H1 (cell line): ENCODE measurements at regions not wholly inside any gene's neighbourhood (a gene's known extent, or its start where the extent isn't known, plus 50 kb on each side); places are given as distances from the start of the nearest gene placed in this dataset.

Experiments
- CTCF ChIA-PET: fragments of 300-600 bp; sonication (Branson Sonifier 250); formaldehyde crosslinking; loops from one replicate; lab custom pipeline; 2021; ENCODE audit not compliant: partially characterized antibody; lab: Charles Lee
- POLR2A ChIA-PET: fragments of 300-600 bp; sonication (Branson Sonifier 250); formaldehyde crosslinking; loops from one replicate; lab custom pipeline; 2021; ENCODE audit warnings: inconsistent platforms; ENCODE audit not compliant: partially characterized antibody; lab: Charles Lee
- DNase-seq, 2 experiments: peaks; one replicate each; pipeline versions ENCODE4 v3.0.0 to v3.0.0-alpha.2; 2010 to 2022; ENCODE audit warnings: low spot score in 2 of 2, low read depth in 1 of 2, mixed read lengths in 1 of 2
- FAIRE-seq: peaks from 2 replicates; lab custom pipeline; 2011; peaks lifted over from hg19 to GRCh38; lab: Jason Lieb, UNC
- H2AFZ ChIP-seq: 2 replicates; pipeline ENCODE4 v1.8.1; 2012; ENCODE audit warnings: low read length, inconsistent platforms
- H2AK5ac ChIP-seq: 2 replicates; pipeline ENCODE4 v1.6.1; 2013; ENCODE audit warnings: low read depth, low read length
- H2BK120ac ChIP-seq: replicated peaks from 2 replicates; pipeline ENCODE3; 2013; ENCODE audit warnings: low read depth, low read length, inconsistent platforms
- H2BK12ac ChIP-seq: 2 replicates; pipeline ENCODE4 v1.6.1; 2013; ENCODE audit warnings: low read depth, low read length
- H2BK15ac ChIP-seq: 2 replicates; pipeline ENCODE4 v1.6.1; 2013; ENCODE audit warnings: low read length
- H2BK20ac ChIP-seq: 2 replicates; pipeline ENCODE4 v1.6.1; 2013; ENCODE audit warnings: low read length
- H2BK5ac ChIP-seq: 2 replicates; pipeline ENCODE4 v1.6.1; 2013; ENCODE audit warnings: low read depth, low read length
- H3K14ac ChIP-seq: 2 replicates; pipeline ENCODE4 v1.6.1; 2013; ENCODE audit warnings: inconsistent platforms; ENCODE audit not compliant: insufficient read length
- H3K18ac ChIP-seq: 2 replicates; pipeline ENCODE4 v1.6.1; 2013; ENCODE audit warnings: low read length; ENCODE audit errors: extremely low read depth
- H3K23ac ChIP-seq: 2 replicates; pipeline ENCODE4 v1.6.1; 2013; ENCODE audit warnings: inconsistent platforms; ENCODE audit not compliant: insufficient read length
- H3K23me2 ChIP-seq: 2 replicates; pipeline ENCODE4 v1.6.1; 2013; ENCODE audit warnings: low read depth, low read length
- H3K27ac ChIP-seq: 2 replicates; pipeline ENCODE4 v1.6.1; 2011; ENCODE audit warnings: low read depth, low read length, inconsistent platforms
- H3K27me3 ChIP-seq, 4 experiments: replicated peaks in 1 of 4; 1 replicate in 1 of 4; 2 replicates in 3 of 4; pipeline versions ENCODE4 v1.6.1 to v1.8.1; 2011 to 2013; ENCODE audit warnings: low read length in 3 of 4, mild to moderate bottlenecking in 3 of 4, inconsistent platforms in 2 of 4, mixed read lengths in 2 of 4, moderate library complexity in 1 of 4; ENCODE audit not compliant: control insufficient read depth in 3 of 4, insufficient read depth in 3 of 4; ENCODE audit errors: extremely low read depth in 1 of 4
- H3K36me3 ChIP-seq, 4 experiments: 2 replicates each; pipeline versions ENCODE4 v1.6.1 to v1.8.1; 2011 to 2013; ENCODE audit warnings: mild to moderate bottlenecking in 4 of 4, low read length in 3 of 4, moderate library complexity in 2 of 4, control low read depth in 1 of 4, inconsistent platforms in 1 of 4; ENCODE audit not compliant: insufficient read depth in 4 of 4, control insufficient read depth in 2 of 4
- H3K4ac ChIP-seq: replicated peaks from 2 replicates; pipeline ENCODE3; 2013; ENCODE audit warnings: low read length, low read depth, mixed read lengths, inconsistent platforms; ENCODE audit not compliant: insufficient read length
- H3K4me1 ChIP-seq, 4 experiments: replicated peaks in 1 of 4; 1 replicate in 1 of 4; 2 replicates in 3 of 4; pipeline versions ENCODE4 v1.6.1 to v1.8.1; 2011 to 2013; ENCODE audit warnings: low read length in 3 of 4, inconsistent platforms in 2 of 4, mixed read lengths in 1 of 4; ENCODE audit not compliant: insufficient read depth in 4 of 4, control insufficient read depth in 3 of 4
- H3K4me2 ChIP-seq, 2 experiments: 2 replicates each; pipeline versions ENCODE4 v1.6.1 to v1.8.1; 2011 to 2013; ENCODE audit warnings: low read depth in 2 of 2, low read length in 2 of 2, control low read depth in 1 of 2, inconsistent platforms in 1 of 2, mild to moderate bottlenecking in 1 of 2; ENCODE audit not compliant: insufficient read depth in 1 of 2
- H3K4me3 ChIP-seq, 4 experiments: fragments of 200-600, 300-600 bp in 1 of 4; sonication (generic), shearing (Covaris generic), sonication (Bioruptor Twin) in 1 of 4; 2 replicates each; pipeline versions ENCODE4 v1.5.1 to v1.8.1; 2011 to 2016; ENCODE audit warnings: low read length in 4 of 4, low read depth in 3 of 4, control low read depth in 2 of 4, inconsistent platforms in 2 of 4, mild to moderate bottlenecking in 2 of 4, mixed read lengths in 1 of 4, moderate library complexity in 1 of 4; ENCODE audit not compliant: insufficient read depth in 2 of 4; ENCODE audit errors: extremely low read depth in 1 of 4
- H3K56ac ChIP-seq: replicated peaks from 2 replicates; pipeline ENCODE3; 2013; ENCODE audit warnings: low read depth, mild to moderate bottlenecking, mixed read lengths, low read length, inconsistent platforms; ENCODE audit not compliant: insufficient read length
- H3K79me1 ChIP-seq: 2 replicates; pipeline ENCODE4 v1.6.1; 2013; ENCODE audit warnings: low read depth, low read length, control low read depth
- H3K79me2 ChIP-seq, 2 experiments: 2 replicates each; pipeline versions ENCODE4 v1.6.1 to v1.8.1; 2012 to 2013; ENCODE audit warnings: low read length in 2 of 2, mild to moderate bottlenecking in 2 of 2, inconsistent platforms in 1 of 2; ENCODE audit not compliant: insufficient read depth in 2 of 2, control insufficient read depth in 1 of 2
- H3K9ac ChIP-seq, 4 experiments: replicated peaks in 1 of 4; 1 replicate in 1 of 4; 2 replicates in 3 of 4; pipeline versions ENCODE4 v1.6.1 to v1.8.1; 2011 to 2013; ENCODE audit warnings: low read depth in 3 of 4, low read length in 3 of 4, control low read depth in 2 of 4, mild to moderate bottlenecking in 2 of 4, moderate library complexity in 2 of 4, inconsistent platforms in 1 of 4; ENCODE audit errors: extremely low read depth in 1 of 4
- H3K9me3 ChIP-seq, 2 experiments: 2 replicates each; pipeline versions ENCODE4 v1.6.1 to v1.8.1; 2012 to 2013; ENCODE audit warnings: mild to moderate bottlenecking in 2 of 2, moderate library complexity in 2 of 2, control low read depth in 1 of 2, inconsistent platforms in 1 of 2, low read depth in 1 of 2, low read length in 1 of 2, mixed read lengths in 1 of 2; ENCODE audit not compliant: insufficient read depth in 2 of 2
- H4K20me1 ChIP-seq, 2 experiments: replicated peaks in 1 of 2; 2 replicates each; pipeline versions ENCODE3 to v1.8.1; 2011 to 2013; ENCODE audit warnings: inconsistent platforms in 2 of 2, low read length in 2 of 2, mild to moderate bottlenecking in 1 of 2; ENCODE audit not compliant: insufficient read depth in 2 of 2, control insufficient read depth in 1 of 2
- H4K5ac ChIP-seq: 2 replicates; pipeline ENCODE4 v1.6.1; 2013; ENCODE audit warnings: low read length, low read depth, mixed read lengths, inconsistent platforms; ENCODE audit not compliant: insufficient read length
- H4K8ac ChIP-seq: 2 replicates; pipeline ENCODE4 v1.8.0; 2013; ENCODE audit warnings: mild to moderate bottlenecking, moderate library complexity, low read length, inconsistent platforms; ENCODE audit not compliant: insufficient read depth; ENCODE audit errors: extremely low read depth
- H4K91ac ChIP-seq: replicated peaks from 2 replicates; pipeline ENCODE3; 2013; ENCODE audit warnings: low read length, mixed read lengths, inconsistent platforms; ENCODE audit not compliant: insufficient read length
- EGR1 ChIP-seq: IDR thresholded peaks from 2 replicates; pipeline ENCODE4 v1.6.1; 2011; ENCODE audit warnings: low read depth, low read length, borderline replicate concordance
- KDM5A ChIP-seq: fragments of 200-600 bp; IDR thresholded peaks from 2 replicates; pipeline ENCODE4 v1.7.1; 2012; ENCODE audit warnings: mild to moderate bottlenecking, low read length, inconsistent platforms, mixed read lengths
- NANOG ChIP-seq: IDR thresholded peaks from 2 replicates; pipeline ENCODE4 v1.6.1; 2011; ENCODE audit warnings: low read length, low read depth, mild to moderate bottlenecking, inconsistent platforms; ENCODE audit not compliant: insufficient read depth, poor library complexity, severe bottlenecking
- POLR2A ChIP-seq, 2 experiments: IDR thresholded peaks; 1 replicate in 1 of 2; 2 replicates in 1 of 2; pipeline ENCODE4 v1.6.1; 2011; ENCODE audit warnings: low read depth in 2 of 2, low read length in 2 of 2, mild to moderate bottlenecking in 2 of 2; ENCODE audit errors: control extremely low read depth in 1 of 2
- POU5F1 ChIP-seq: IDR thresholded peaks from 2 replicates; pipeline ENCODE4 v1.6.1; 2011; ENCODE audit warnings: low read depth, mild to moderate bottlenecking, low read length, moderate library complexity
- RFX5 ChIP-seq: IDR thresholded peaks from 2 replicates; pipeline ENCODE4 v1.6.1; 2011; ENCODE audit warnings: low read depth, low read length, improper control_type of control experiment, borderline replicate concordance
- SRF ChIP-seq: IDR thresholded peaks from 2 replicates; pipeline ENCODE4 v1.6.1; 2011; ENCODE audit warnings: mild to moderate bottlenecking, low read depth, low read length, moderate library complexity
- SUZ12 ChIP-seq: fragments of 200-600 bp; sonication (generic); IDR thresholded peaks from 2 replicates; pipeline ENCODE4 v1.6.1; 2012; ENCODE audit warnings: mild to moderate bottlenecking, inconsistent platforms, low read length, moderate library complexity, mixed read lengths
- TAF7 ChIP-seq: optimal IDR thresholded peaks from 2 replicates; pipeline ENCODE3; 2011; ENCODE audit warnings: low read depth, mild to moderate bottlenecking, inconsistent platforms, low read length, moderate library complexity, borderline replicate concordance
- WGBS, 2 experiments: shearing (Covaris generic) in 1 of 2; methylation state at CpG; one replicate each; pipeline versions ENCODE4 v1.1.6 to v1.1.7; 2013 to 2015; ENCODE audit warnings: low lambda C conversion rate in 2 of 2, mixed read lengths in 2 of 2, inconsistent platforms in 1 of 2, low coverage in 1 of 2, missing lambda C conversion rate in 1 of 2; ENCODE audit not compliant: insufficient replicate concordance in 2 of 2, insufficient coverage in 1 of 2, insufficient read length in 1 of 2; ENCODE audit errors: extremely low coverage in 1 of 2, missing lambda C conversion rate in 1 of 2; 5-methylcytosine and 5-hydroxymethylcytosine counted together
- TF ChIP-seq, protein P1 (sequence below): IDR thresholded peaks from 2 replicates; pipeline ENCODE4 v1.6.1; 2011; ENCODE audit warnings: low read length, improper control_type of control experiment
- TF ChIP-seq, protein P2 (sequence below), 3 experiments: IDR thresholded peaks; 1 replicate in 2 of 3; 2 replicates in 1 of 3; pipeline versions ENCODE4 v1.5.1 to v1.6.1; 2011; ENCODE audit warnings: low read length in 3 of 3, mild to moderate bottlenecking in 3 of 3, inconsistent platforms in 2 of 3, low read depth in 1 of 3, moderate library complexity in 1 of 3; ENCODE audit not compliant: insufficient read depth in 1 of 3; ENCODE audit errors: control extremely low read depth in 1 of 3

DNA sequence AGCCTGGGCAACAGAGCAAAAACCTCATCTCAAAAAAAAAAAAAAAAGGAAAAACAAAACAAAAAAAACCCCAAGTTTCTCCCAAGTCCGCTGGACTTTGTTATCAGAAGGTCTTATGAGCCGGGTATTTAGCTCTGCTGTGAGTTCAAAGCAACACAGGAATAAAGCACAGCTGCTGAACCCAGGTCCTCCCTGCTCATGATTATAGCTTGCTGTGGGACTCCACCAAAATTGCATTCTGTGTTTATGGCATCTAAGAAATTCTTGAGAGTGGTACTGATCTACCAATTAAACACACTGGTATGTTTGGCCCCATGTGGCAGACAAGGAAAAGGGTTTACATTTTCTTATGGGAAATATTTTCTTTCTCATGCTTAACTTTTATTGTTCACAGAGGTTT lies 93.6 kb upstream of the NEDD9 start:
- H4K5ac ChIP-seq: no peak overlapping the region
- no peaks in the 10 kb centered on the region for H3K79me2 ChIP-seq
- no peak overlapping the region for H4K8ac ChIP-seq
- no peak overlapping the region for H3K23ac ChIP-seq
- H3K9me3 ChIP-seq: no peaks in the 10 kb centered on the region
- WGBS, 2 experiments: 78% methylated on average over 2 of the region's 2 CpGs; no CpG with 5 or more reads in 1 of the 2 experiments
- no peak overlapping the region for H2BK5ac ChIP-seq
- no peak overlapping the region for H3K4me2 ChIP-seq
- no peak overlapping the region for H2BK12ac ChIP-seq
- POLR2A ChIA-PET: no interaction called here
- no peak for FAIRE-seq
- no peak overlapping the region for H3K4ac ChIP-seq
- H2AK5ac ChIP-seq: no peak overlapping the region
- no peak overlapping the region for H2AFZ ChIP-seq
- CTCF ChIA-PET: interaction anchor here (0.6 kb wide), 1 partner anchor 845 kb away, joined by 4 read pairs; no protein-coding TSS in a partner anchor
- no peak overlapping the region for H2BK15ac ChIP-seq
- no peak for DNase-seq
- no peak overlapping the region for H3K18ac ChIP-seq
- H2BK120ac ChIP-seq: no peak overlapping the region
- H4K20me1 ChIP-seq: no peaks in the 10 kb centered on the region
- H2BK20ac ChIP-seq: no peak overlapping the region
- no peaks in the 10 kb centered on the region for H3K79me1 ChIP-seq
- H3K27me3 ChIP-seq: no peaks in the 10 kb centered on the region; a peak in 1 of 7 replicates
- H3K36me3 ChIP-seq: no peaks in the 10 kb centered on the region
- H3K9ac ChIP-seq: no peak overlapping the region
- H4K91ac ChIP-seq: no peak overlapping the region
- no peak overlapping the region for H3K4me3 ChIP-seq
- no peaks in the 10 kb centered on the region for H3K23me2 ChIP-seq
- H3K4me1 ChIP-seq: peaks cover 0 to 3% (median 2%) of the 10 kb centered on the region in 4 experiments; a peak in 1 of 7 replicates
- H3K14ac ChIP-seq: no peak overlapping the region
- no peak overlapping the region for H3K27ac ChIP-seq
- H3K56ac ChIP-seq: no peak overlapping the region
- TF ChIP-seq RFX5 (no peak), SUZ12 (no peak), SRF (no peak), POLR2A (IDR thresholded peaks at IDR 0.05; ENCODE audit: control extremely low read depth in 1 of 2, low read depth in 2 of 2, low read length in 2 of 2) (no peak), KDM5A (no peak), TAF7 (no peak), POU5F1 (no peak), EGR1 (no peak), NANOG (no peak)
- TF ChIP-seq, protein P1, sequence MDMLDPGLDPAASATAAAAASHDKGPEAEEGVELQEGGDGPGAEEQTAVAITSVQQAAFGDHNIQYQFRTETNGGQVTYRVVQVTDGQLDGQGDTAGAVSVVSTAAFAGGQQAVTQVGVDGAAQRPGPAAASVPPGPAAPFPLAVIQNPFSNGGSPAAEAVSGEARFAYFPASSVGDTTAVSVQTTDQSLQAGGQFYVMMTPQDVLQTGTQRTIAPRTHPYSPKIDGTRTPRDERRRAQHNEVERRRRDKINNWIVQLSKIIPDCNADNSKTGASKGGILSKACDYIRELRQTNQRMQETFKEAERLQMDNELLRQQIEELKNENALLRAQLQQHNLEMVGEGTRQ: no peak
- TF ChIP-seq, protein P2, sequence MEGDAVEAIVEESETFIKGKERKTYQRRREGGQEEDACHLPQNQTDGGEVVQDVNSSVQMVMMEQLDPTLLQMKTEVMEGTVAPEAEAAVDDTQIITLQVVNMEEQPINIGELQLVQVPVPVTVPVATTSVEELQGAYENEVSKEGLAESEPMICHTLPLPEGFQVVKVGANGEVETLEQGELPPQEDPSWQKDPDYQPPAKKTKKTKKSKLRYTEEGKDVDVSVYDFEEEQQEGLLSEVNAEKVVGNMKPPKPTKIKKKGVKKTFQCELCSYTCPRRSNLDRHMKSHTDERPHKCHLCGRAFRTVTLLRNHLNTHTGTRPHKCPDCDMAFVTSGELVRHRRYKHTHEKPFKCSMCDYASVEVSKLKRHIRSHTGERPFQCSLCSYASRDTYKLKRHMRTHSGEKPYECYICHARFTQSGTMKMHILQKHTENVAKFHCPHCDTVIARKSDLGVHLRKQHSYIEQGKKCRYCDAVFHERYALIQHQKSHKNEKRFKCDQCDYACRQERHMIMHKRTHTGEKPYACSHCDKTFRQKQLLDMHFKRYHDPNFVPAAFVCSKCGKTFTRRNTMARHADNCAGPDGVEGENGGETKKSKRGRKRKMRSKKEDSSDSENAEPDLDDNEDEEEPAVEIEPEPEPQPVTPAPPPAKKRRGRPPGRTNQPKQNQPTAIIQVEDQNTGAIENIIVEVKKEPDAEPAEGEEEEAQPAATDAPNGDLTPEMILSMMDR (IDR thresholded peaks at IDR 0.05; ENCODE audit: control extremely low read depth in 1 of 3, insufficient read depth in 1 of 3, low read depth in 1 of 3, low read length in 3 of 3): no peak
